SK-N-SH (cell line): ENCODE measurements at regions not wholly inside any gene's neighbourhood (a gene's known extent, or its start where the extent isn't known, plus 50 kb on each side); places are given as distances from the start of the nearest gene placed in this dataset.

Experiments
- CTCF ChIA-PET: fragments of 300-600, 350-600 bp; formaldehyde crosslinking; extraction: SDS; loops from one replicate; lab custom pipeline; 2021; lab: Yijun Ruan, JAX
- POLR2A ChIA-PET: fragments of 350-600 bp; sonication (Branson Sonifier 250); formaldehyde crosslinking; extraction: SDS; loops from one replicate; lab custom pipeline; 2020; ENCODE audit warnings: antibody characterized with exemption, inconsistent platforms; lab: Yijun Ruan, JAX
- DNase-seq: peaks from one replicate; pipeline ENCODE4 v3.0.0; 2012
- H2AFZ ChIP-seq: fragments of 200-600 bp; sonication (generic); 2 replicates; pipeline ENCODE4 v1.8.1; 2016; ENCODE audit warnings: antibody characterized with exemption, mild to moderate bottlenecking, low read depth
- H3F3A ChIP-seq: fragments of 200-600 bp; sonication (generic); replicated peaks from 2 replicates; pipeline ENCODE3; 2016; ENCODE audit warnings: antibody characterized with exemption, mild to moderate bottlenecking; ENCODE audit not compliant: insufficient read depth
- H3K27ac ChIP-seq, 2 experiments: fragments of 200-500 bp in 1 of 2; fragments of 200-600 bp in 1 of 2; sonication (Bioruptor generic) in 1 of 2; sonication (generic), shearing (Covaris generic) in 1 of 2; 2 replicates each; pipeline versions ENCODE4 v1.5.1 to v1.6.1; 2014 to 2016; ENCODE audit warnings: low read depth in 2 of 2, inconsistent platforms in 1 of 2, low read length in 1 of 2, mild to moderate bottlenecking in 1 of 2, mixed read lengths in 1 of 2
- H3K27me3 ChIP-seq: fragments of 200-600 bp; sonication (generic), shearing (Covaris generic); 2 replicates; pipeline ENCODE4 v1.6.1; 2016; ENCODE audit warnings: mixed run types; ENCODE audit not compliant: insufficient read depth
- H3K36me3 ChIP-seq, 2 experiments: fragments of 200-500 bp in 1 of 2; fragments of 200-600 bp in 1 of 2; sonication (Bioruptor generic) in 1 of 2; sonication (generic) in 1 of 2; replicated peaks in 1 of 2; 2 replicates each; pipeline versions ENCODE3 to v1.5.1; 2014 to 2016; ENCODE audit warnings: low read length in 1 of 2, mild to moderate bottlenecking in 1 of 2; ENCODE audit not compliant: insufficient read depth in 2 of 2, control insufficient read depth in 1 of 2
- H3K4me1 ChIP-seq, 2 experiments: fragments of 200-500 bp in 1 of 2; fragments of 200-600 bp in 1 of 2; sonication (Bioruptor generic) in 1 of 2; sonication (generic), shearing (Covaris generic) in 1 of 2; 2 replicates each; pipeline versions ENCODE4 v1.5.1 to v1.6.1; 2014 to 2016; ENCODE audit warnings: low read depth in 1 of 2, low read length in 1 of 2, mixed run types in 1 of 2; ENCODE audit not compliant: insufficient read depth in 2 of 2, control insufficient read depth in 1 of 2
- H3K4me2 ChIP-seq: fragments of 200-600 bp; sonication (generic), shearing (Covaris generic); 2 replicates; pipeline ENCODE4 v1.6.1; 2017; ENCODE audit warnings: mixed run types
- H3K4me3 ChIP-seq, 2 experiments: fragments of 200-500 bp in 1 of 2; fragments of 200-600 bp in 1 of 2; sonication (Bioruptor generic) in 1 of 2; sonication (generic), shearing (Covaris generic) in 1 of 2; 2 replicates each; pipeline versions ENCODE4 v1.5.1 to v1.8.1; 2014 to 2016; ENCODE audit warnings: low read depth in 2 of 2, inconsistent platforms in 1 of 2, low read length in 1 of 2, mild to moderate bottlenecking in 1 of 2, mixed read lengths in 1 of 2, moderate library complexity in 1 of 2
- H3K79me2 ChIP-seq: fragments of 200-600 bp; sonication (generic); 2 replicates; pipeline ENCODE4 v1.8.1; 2017; ENCODE audit warnings: mild to moderate bottlenecking; ENCODE audit not compliant: insufficient read depth
- H3K9ac ChIP-seq: fragments of 200-600 bp; sonication (generic); 2 replicates; pipeline ENCODE4 v1.6.1; 2017; ENCODE audit warnings: mixed run types
- H3K9me2 ChIP-seq: fragments of 200-600 bp; sonication (generic); 2 replicates; pipeline ENCODE4 v1.6.1; 2017; ENCODE audit warnings: mixed run types
- H3K9me3 ChIP-seq: fragments of 200-600 bp; sonication (generic); 2 replicates; pipeline ENCODE4 v1.6.1; 2017; ENCODE audit warnings: mixed run types, mild to moderate bottlenecking, moderate library complexity
- H4K20me1 ChIP-seq: fragments of 200-600 bp; sonication (generic); 2 replicates; pipeline ENCODE4 v1.6.1; 2017; ENCODE audit warnings: mild to moderate bottlenecking, mixed run types; ENCODE audit not compliant: insufficient read depth
- CHD2 ChIP-seq: fragments of 150-350 bp; IDR thresholded peaks from 2 replicates; pipeline ENCODE4 v1.6.1; 2018; ENCODE audit warnings: low read length; ENCODE audit not compliant: partially characterized antibody
- ELF1 ChIP-seq: IDR thresholded peaks from 2 replicates; pipeline ENCODE4 v1.4.0; 2012
- EZH2phosphoT487 ChIP-seq: fragments of 200-600 bp; sonication (generic); IDR thresholded peaks from 2 replicates; pipeline ENCODE4 v1.6.1; 2017; ENCODE audit warnings: low read depth, mixed run types, mild to moderate bottlenecking, antibody characterized with exemption, moderate library complexity, borderline replicate concordance
- FOSL2 ChIP-seq: IDR thresholded peaks from 2 replicates; pipeline ENCODE4 v1.4.0; 2012; ENCODE audit warnings: low read depth, mild to moderate bottlenecking, moderate library complexity, borderline replicate concordance
- FOXJ3 ChIP-seq: sonication (generic); formaldehyde crosslinking; IDR thresholded peaks from 2 replicates; pipeline ENCODE4 v1.5.1; 2020; ENCODE audit warnings: mild to moderate bottlenecking, missing genetic modification reagents
- GABPA ChIP-seq: IDR thresholded peaks from 2 replicates; pipeline ENCODE4 v1.4.0; 2012; ENCODE audit warnings: low read depth, mild to moderate bottlenecking
- JUND ChIP-seq: IDR thresholded peaks from 2 replicates; pipeline ENCODE4 v1.4.0; 2012
- MEF2A ChIP-seq: IDR thresholded peaks from 2 replicates; pipeline ENCODE4 v1.4.0; 2012; ENCODE audit warnings: low read depth, borderline replicate concordance
- NRF1 ChIP-seq: IDR thresholded peaks from 2 replicates; pipeline ENCODE4 v1.6.1; 2012; ENCODE audit warnings: low read depth, mild to moderate bottlenecking, low read length
- POLR2AphosphoS5 ChIP-seq: IDR thresholded peaks from 2 replicates; pipeline ENCODE4 v1.6.1; 2012; ENCODE audit warnings: low read depth, low read length
- RAD21 ChIP-seq: IDR thresholded peaks from 2 replicates; pipeline ENCODE4 v1.6.1; 2012; ENCODE audit warnings: mild to moderate bottlenecking, low read length
- RXRA ChIP-seq: IDR thresholded peaks from 2 replicates; pipeline ENCODE4 v1.4.0; 2012; ENCODE audit warnings: low read depth, mild to moderate bottlenecking, borderline replicate concordance
- SIN3A ChIP-seq: IDR thresholded peaks from 2 replicates; pipeline ENCODE4 v1.6.1; 2012; ENCODE audit warnings: low read depth, mild to moderate bottlenecking, low read length, moderate library complexity, borderline replicate concordance
- SMC3 ChIP-seq: IDR thresholded peaks from 2 replicates; pipeline ENCODE4 v1.6.1; 2012; ENCODE audit warnings: low read depth, low read length, improper control_type of control experiment
- TAF1 ChIP-seq: IDR thresholded peaks from 2 replicates; pipeline ENCODE4 v1.6.1; 2012; ENCODE audit warnings: low read depth, mild to moderate bottlenecking, low read length, moderate library complexity, borderline replicate concordance
- TCF12 ChIP-seq: IDR thresholded peaks from 2 replicates; pipeline ENCODE4 v1.4.0; 2012
- TEAD4 ChIP-seq: IDR thresholded peaks from 2 replicates; pipeline ENCODE4 v1.4.0; 2012; ENCODE audit warnings: mild to moderate bottlenecking, borderline replicate concordance; ENCODE audit not compliant: insufficient read depth
- YY1 ChIP-seq: IDR thresholded peaks from 2 replicates; pipeline ENCODE4 v1.4.0; 2012; ENCODE audit warnings: low read depth, mild to moderate bottlenecking
- WGBS: methylation state at CpG from one replicate; pipeline ENCODE4 v1.1.6; 2017; ENCODE audit warnings: low lambda C conversion rate; 5-methylcytosine and 5-hydroxymethylcytosine counted together
- TF ChIP-seq, protein P1 (sequence below): IDR thresholded peaks from 2 replicates; pipeline ENCODE4 v1.6.1; 2012; ENCODE audit warnings: mild to moderate bottlenecking, low read depth, low read length, moderate library complexity
- TF ChIP-seq, protein P2 (sequence below): IDR thresholded peaks from 2 replicates; pipeline ENCODE4; 2012

DNA sequence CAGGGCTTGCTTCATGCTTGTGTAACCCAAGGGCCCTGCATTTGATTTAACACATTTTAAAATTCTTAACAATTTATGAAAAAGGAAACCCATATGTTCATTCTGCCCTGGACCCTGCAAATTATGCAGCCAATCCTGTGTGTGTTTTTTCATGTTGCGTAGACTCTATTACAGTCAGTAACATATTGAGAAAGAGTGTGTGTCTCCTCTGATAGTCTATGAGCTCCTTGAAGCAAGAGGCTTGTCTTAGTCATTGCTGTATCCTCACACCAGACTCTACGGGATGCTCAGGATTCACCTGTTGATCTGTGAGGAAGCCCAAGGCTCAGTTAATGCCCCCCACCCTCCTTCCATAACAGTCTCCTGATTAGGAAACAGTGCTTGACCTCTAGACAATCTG is 177.3 kb upstream of the DMAC1 start:
- Histone ChIP-seq H3K4me3 (no peak overlapping the region), H3K36me3 (no peaks in the 10 kb centered on the region), H4K20me1 (no peaks in the 10 kb centered on the region), H3K9me3 (no peaks in the 10 kb centered on the region), H3K27ac (no peak overlapping the region), H3K4me2 (no peak overlapping the region), H3K9ac (no peak overlapping the region), H3K79me2 (no peaks in the 10 kb centered on the region), H3K4me1 (peaks cover 0 to 8% of the 10 kb centered on the region in 2 experiments; a peak in 2 of 4 replicates), H3F3A (no peaks in the 10 kb centered on the region), H3K27me3 (no peaks in the 10 kb centered on the region), H3K9me2 (no peaks in the 10 kb centered on the region), H2AFZ (no peak overlapping the region)
- no peak for DNase-seq
- TF ChIP-seq TAF1 (no peak), SIN3A (no peak), MEF2A (no peak), GABPA (no peak), TCF12 (no peak), EZH2phosphoT487 (no peak)
- CTCF ChIA-PET, result interaction anchor here (0.6 kb wide), 1 partner anchor 217 kb away, joined by 3 read pairs; no protein-coding TSS in a partner anchor
- POLR2A ChIA-PET, result no interaction called here
- WGBS, result 67% methylated on average over 2 of the region's 2 CpGs

DNA sequence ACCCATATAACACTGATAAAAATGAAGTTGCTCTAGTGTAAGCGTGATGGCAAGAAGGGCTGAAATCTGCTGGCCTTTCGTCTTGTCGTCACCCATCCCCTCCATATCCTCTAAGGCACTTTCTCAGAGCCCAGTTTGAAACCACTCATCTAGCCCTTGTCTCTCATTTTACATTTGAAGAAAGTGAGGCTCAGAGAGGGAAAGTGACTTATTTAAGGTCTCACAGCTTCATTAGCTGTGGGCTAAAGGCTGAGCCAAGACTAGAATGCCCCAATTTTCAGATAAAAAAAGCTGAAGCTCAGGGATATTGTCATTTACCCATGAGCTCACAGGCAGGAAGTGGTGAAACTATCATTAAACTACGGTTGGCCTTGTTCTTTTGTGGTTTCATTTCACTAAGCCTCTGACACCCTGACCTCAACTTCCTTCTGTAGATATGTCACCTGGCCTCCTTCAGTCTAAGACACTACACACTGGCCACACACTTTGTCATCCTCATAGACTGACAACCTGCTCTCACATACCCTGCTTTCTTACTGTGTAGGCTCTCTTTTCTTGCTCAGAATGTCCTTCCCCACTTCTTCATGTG is 176.7 kb upstream of the DMAC1 start:
- Histone ChIP-seq H2AFZ (no peak overlapping the region), H3K27ac (no peak overlapping the region), H4K20me1 (no peaks in the 10 kb centered on the region), H3K4me2 (no peak overlapping the region), H3K9me2 (no peaks in the 10 kb centered on the region), H3K9ac (no peak overlapping the region), H3K79me2 (no peaks in the 10 kb centered on the region), H3K4me1 (peaks cover 0 to 8% of the 10 kb centered on the region in 2 experiments; a peak in 2 of 4 replicates), H3K36me3 (no peaks in the 10 kb centered on the region), H3F3A (no peaks in the 10 kb centered on the region), H3K9me3 (no peaks in the 10 kb centered on the region), H3K4me3 (no peak overlapping the region), H3K27me3 (no peaks in the 10 kb centered on the region)
- POLR2A ChIA-PET, result no interaction called here
- DNase-seq, result no peak
- CTCF ChIA-PET, result no interaction called here
- 49% methylated on average over 4 of the region's 4 CpGs for WGBS
- TF ChIP-seq NRF1, result no peak
- no peak for TF ChIP-seq FOSL2
- TF ChIP-seq SMC3, result no peak
- TF ChIP-seq RXRA, result no peak
- no peak for TF ChIP-seq TEAD4
- no peak for TF ChIP-seq RAD21
- TF ChIP-seq, protein P1, sequence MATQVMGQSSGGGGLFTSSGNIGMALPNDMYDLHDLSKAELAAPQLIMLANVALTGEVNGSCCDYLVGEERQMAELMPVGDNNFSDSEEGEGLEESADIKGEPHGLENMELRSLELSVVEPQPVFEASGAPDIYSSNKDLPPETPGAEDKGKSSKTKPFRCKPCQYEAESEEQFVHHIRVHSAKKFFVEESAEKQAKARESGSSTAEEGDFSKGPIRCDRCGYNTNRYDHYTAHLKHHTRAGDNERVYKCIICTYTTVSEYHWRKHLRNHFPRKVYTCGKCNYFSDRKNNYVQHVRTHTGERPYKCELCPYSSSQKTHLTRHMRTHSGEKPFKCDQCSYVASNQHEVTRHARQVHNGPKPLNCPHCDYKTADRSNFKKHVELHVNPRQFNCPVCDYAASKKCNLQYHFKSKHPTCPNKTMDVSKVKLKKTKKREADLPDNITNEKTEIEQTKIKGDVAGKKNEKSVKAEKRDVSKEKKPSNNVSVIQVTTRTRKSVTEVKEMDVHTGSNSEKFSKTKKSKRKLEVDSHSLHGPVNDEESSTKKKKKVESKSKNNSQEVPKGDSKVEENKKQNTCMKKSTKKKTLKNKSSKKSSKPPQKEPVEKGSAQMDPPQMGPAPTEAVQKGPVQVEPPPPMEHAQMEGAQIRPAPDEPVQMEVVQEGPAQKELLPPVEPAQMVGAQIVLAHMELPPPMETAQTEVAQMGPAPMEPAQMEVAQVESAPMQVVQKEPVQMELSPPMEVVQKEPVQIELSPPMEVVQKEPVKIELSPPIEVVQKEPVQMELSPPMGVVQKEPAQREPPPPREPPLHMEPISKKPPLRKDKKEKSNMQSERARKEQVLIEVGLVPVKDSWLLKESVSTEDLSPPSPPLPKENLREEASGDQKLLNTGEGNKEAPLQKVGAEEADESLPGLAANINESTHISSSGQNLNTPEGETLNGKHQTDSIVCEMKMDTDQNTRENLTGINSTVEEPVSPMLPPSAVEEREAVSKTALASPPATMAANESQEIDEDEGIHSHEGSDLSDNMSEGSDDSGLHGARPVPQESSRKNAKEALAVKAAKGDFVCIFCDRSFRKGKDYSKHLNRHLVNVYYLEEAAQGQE, result no peak
- no peak for TF ChIP-seq FOXJ3 (CRISPR knock-in tag)
- TF ChIP-seq POLR2AphosphoS5, result no peak
- no peak for TF ChIP-seq MEF2A
- no peak for TF ChIP-seq EZH2phosphoT487
- TF ChIP-seq JUND, result no peak
- TF ChIP-seq YY1, result no peak
- no peak for TF ChIP-seq CHD2
- TF ChIP-seq, protein P2, sequence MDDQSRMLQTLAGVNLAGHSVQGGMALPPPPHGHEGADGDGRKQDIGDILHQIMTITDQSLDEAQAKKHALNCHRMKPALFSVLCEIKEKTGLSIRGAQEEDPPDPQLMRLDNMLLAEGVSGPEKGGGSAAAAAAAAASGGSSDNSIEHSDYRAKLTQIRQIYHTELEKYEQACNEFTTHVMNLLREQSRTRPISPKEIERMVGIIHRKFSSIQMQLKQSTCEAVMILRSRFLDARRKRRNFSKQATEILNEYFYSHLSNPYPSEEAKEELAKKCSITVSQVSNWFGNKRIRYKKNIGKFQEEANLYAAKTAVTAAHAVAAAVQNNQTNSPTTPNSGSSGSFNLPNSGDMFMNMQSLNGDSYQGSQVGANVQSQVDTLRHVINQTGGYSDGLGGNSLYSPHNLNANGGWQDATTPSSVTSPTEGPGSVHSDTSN, result no peak
- TF ChIP-seq ELF1, result no peak
